GM18505 (cell line): ENCODE measurements at regions not wholly inside any gene's neighbourhood (a gene's known extent, or its start where the extent isn't known, plus 50 kb on each side); places are given as distances from the start of the nearest gene placed in this dataset.

ENCODE experiments used
- ATAC-seq: cut with Tn5 transposase; IDR thresholded peaks from one replicate; pipeline ENCODE4 v1.9.1; 2021; ENCODE audit not compliant: unreplicated experiment
- POLR2A ChIP-seq: IDR thresholded peaks from 4 replicates; pipeline ENCODE4 v1.6.1; 2011; ENCODE audit warnings: borderline replicate concordance; ENCODE audit not compliant: insufficient read depth, insufficient read length; ENCODE audit errors: extremely low read depth

DNA sequence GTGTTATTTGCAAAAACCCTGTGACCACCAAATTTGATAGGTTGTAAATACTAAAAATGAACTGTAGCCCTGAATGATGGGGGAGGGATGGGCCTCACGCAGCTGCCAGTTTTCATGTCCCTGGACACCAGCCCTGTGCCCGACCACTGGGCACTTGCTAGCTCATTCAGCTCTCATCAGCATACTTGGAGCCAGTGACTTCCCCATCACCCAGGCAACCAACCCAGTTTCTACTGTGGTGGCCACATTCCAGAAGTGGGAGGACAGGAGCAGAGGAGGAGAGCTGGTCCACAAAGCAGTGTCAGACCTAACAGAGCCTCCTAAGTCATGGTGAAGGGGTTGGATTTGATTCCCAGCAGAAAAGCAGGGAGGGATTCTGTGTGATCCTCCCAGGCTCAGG lies 128.2 kb downstream of the CPEB2 start:
- no peak for TF ChIP-seq POLR2A
- no peak for ATAC-seq

- no peak for ATAC-seq
Observed at GRCh38 chr4:15131551-15131950, 129.3 kb downstream of the CPEB2 start.

DNA sequence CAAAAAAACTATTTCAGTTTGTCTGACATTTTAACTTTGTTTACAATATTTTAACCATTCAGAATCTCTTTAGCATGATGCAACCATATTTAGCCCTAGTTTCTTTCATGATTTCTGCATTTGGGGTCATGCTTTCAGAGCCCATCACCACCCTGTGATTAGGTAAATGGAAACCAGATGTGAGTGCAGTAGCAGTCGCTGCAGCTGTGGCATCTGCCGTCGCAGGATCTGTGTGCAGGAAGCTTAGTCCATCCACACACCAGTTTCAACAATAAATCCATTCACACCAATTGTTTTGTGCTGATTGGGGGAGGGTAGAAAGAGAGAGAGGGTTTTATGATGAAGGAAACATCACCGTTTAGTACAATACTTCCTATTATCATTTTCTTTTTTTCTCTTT lies 130.5 kb downstream of the CPEB2 start:
- ATAC-seq: no peak
- TF ChIP-seq POLR2A: no peak

More at GRCh38 chr4:15131551-15131950, 129.3 kb downstream of the CPEB2 start:
- no peak for TF ChIP-seq POLR2A

DNA sequence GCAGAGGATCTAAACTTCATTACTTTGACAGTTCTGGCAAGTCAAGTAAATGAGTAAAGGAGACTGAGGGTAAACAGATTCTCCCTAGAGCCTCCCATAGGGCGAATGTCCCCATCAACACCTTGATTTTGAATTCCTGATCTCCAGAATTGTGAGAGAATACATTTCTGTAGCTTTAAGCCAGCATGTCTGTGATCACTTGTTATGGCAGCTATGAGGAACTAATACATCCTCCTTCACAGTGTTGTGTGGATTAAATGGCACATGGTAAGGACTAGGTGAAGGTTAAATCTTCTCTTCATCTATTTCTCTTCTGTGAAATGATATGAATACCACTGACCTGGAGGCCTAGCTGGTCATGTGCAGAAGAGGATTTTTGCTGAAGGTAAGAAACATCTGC lies 137.3 kb downstream of the CPEB2 start:
- no peak for TF ChIP-seq POLR2A

GRCh38 chr4:15142201-15142600 lies 139.9 kb downstream of the CPEB2 start:
- TF ChIP-seq POLR2A: no peak
- ATAC-seq: no peak

More for the DNA sequence above, 137.3 kb downstream of the CPEB2 start:
- no peak for ATAC-seq

DNA sequence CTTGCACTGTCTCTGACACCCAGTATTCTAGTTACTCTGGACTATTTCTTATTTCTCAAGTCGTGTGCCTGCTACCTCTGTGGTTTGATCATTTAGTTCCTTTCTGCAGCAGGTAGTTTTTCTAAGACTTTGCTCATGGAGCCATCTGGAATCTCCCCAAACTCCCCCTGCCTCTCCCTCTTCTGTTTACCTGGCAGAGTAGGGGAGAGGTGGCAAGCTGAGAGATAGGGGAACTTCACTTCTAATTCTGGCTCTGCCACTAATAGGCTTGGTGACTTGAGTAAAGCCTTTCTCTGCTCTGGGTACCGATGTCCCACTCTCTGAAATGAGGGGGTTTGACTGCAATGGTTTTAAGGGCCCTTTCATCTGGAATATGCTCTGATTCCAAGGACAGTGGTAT lies 141.3 kb downstream of the CPEB2 start:
- TF ChIP-seq POLR2A: no peak
- no peak for ATAC-seq

DNA sequence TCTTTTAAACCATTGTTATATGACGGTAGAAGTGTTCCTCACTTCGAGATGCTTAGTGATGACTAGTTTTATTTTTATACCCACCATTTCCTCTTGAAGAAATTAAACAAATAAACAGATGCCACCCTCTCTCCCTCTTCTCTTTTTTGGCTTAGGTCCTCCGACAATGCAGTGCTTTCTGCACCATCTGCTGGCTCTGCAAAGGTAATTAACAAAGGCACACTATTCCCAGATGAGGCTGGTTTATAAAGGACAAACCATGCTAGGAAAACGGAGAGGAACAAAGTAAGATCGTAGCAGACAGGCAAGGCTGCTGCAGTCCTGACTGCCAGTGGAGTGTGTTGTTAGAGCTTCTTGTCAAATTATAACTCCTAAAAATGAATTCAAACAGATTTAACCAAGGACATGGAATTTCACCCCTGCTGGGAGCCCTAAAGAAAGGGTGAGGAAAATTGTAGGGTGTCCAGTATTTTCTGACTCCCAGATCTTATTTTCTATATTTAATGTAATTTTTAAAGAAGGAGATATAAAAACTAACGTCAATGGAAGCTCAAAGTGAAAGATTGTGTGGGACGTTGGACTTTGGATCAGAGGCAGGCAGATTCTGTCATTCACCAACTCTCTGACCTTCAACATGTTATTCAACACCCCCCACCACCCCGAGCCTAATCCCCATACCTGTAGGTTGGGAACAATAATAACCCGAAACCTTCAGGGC lies 142.1 kb downstream of the CPEB2 start:
- ATAC-seq: no peak
- TF ChIP-seq POLR2A: no peak

DNA sequence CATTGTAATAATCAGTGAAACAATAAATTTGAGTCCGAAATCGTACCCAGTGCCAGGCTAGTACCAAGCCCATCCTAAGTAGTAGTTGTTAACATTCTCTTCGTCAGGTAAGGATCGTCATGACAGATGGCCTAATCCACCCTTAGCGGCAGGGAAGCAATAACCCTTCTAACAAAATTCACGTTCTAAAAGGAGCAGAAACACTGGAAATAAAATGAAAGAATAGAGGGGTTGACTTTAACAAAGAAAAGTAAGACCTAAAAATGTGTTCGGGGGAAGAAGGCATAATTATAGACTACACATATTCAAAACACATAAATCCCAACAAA lies 142.7 kb downstream of the CPEB2 start:
- no peak for ATAC-seq
- TF ChIP-seq POLR2A: no peak

DNA sequence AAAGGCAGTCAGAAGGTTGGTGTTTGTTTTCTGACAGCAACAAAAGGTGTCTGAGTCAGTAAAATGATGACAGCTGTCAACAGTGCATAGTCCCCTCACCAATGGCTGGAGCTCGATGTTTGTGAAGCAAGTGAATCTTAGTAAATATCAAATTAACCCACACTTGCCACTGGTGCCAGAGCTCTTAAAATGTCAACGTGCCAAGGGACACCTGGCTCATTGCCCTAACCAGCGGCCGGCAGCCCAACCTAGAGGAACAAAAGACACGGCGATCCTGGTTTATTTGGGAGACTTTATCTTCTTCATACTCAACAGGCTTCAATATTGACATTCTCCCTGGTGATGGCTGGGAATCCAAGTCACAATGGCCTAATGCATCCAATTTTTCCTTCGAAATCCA lies 143.4 kb downstream of the CPEB2 start:
- ATAC-seq: no peak
- no peak for TF ChIP-seq POLR2A

DNA sequence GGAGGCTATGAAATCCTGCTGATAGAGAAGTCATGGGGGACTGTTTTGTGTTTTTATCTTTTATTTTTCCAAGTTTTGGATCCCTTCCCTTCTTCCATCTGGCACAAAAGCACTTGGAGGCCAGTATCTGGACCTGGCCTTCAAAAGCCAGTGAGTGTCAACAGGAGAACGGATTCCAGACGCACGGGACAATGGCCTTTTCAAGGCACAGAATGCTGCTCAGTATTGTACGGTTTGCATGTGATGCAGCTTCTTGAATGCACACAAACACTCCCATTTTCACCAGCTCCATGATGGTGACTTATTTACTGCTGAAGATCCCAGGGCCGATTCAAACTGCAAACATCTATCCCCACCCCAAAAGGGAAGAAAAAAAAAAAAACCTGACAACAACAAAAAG lies 145.4 kb downstream of the CPEB2 start:
- ATAC-seq: no peak
- no peak for TF ChIP-seq POLR2A

DNA sequence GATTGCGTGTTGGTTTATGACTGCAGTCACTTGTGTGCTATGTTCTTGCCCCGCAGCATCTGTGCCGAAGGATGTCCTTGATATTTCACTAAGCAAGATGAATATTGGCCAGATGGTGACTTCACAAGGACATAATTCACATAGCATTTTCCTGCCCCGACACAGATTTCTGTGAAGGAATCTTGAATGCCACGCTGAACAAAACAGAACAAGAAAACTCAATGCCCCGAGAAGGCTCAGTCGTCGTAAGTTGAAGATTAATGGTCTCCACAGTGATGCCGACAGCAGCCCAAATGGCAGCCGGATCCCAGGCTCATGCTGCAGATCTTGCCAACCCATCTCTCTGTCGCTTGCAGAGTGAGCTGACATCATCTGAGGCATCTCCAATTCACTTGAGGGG lies 145.9 kb downstream of the CPEB2 start:
- TF ChIP-seq POLR2A: no peak
- no peak for ATAC-seq

GRCh38 chr4:15148691-15149090 lies 146.4 kb downstream of the CPEB2 start:
- no peak for TF ChIP-seq POLR2A
- no peak for ATAC-seq

DNA sequence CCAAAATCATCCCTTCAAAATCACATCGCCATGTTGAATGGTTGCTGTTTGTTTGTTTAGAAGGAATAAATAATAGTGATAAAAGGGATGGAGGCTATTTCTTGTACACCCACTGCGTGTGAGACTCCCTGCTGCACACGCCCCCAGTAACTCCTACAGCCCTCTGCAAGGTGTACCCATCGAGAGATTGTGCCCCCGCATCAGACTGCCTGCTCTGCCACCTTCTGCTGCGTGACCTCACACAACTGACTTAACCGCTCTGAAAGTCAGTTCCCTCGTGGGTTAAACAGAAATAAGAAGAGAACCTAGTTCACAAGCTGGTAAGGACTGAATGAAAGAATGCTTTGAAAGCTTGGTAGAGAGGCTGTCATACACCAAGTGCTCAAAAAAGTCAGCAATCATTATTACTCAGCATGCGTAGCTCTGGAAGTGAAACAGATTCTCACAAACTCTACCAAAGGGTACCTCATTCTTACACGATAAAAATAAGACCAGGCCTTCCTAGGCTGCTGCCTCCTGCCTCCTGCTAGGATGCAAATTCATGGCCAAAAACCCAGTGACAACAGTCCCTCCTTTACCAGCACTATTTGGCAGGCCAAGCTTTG lies 147.1 kb downstream of the CPEB2 start:
- peak; percentile 66 for ATAC-seq
- TF ChIP-seq POLR2A: no peak

- no peak for TF ChIP-seq POLR2A
- ATAC-seq: peak; percentile 82
Observed at GRCh38 chr4:15149839-15150592, 147.7 kb downstream of the CPEB2 start.
